A673 (cell line): ENCODE measurements at regions not wholly inside any gene's neighbourhood (a gene's known extent, or its start where the extent isn't known, plus 50 kb on each side); places are given as distances from the start of the nearest gene placed in this dataset.

ENCODE experiments used
- BruUV-seq: library from RNA; stranded (reverse); fragments of 400-500 nt; replicated peaks from 2 replicates; lab custom pipeline; 2021; lab: Mats Ljungman, UMichigan
- CTCF ChIA-PET: fragments of 300-600 bp; sonication (Branson Sonifier 250); formaldehyde crosslinking; loops from one replicate; lab custom pipeline; 2022; ENCODE audit warnings: antibody characterized with exemption; lab: Charles Lee
- POLR2A ChIA-PET: fragments of 300-600 bp; sonication (Branson Sonifier 250); formaldehyde crosslinking; loops from one replicate; lab custom pipeline; 2022; ENCODE audit warnings: antibody characterized with exemption; ENCODE audit not compliant: low non-redundant PET; lab: Charles Lee
- DNase-seq: peaks from one replicate; pipeline ENCODE4 v3.0.0-alpha.2; 2015; ENCODE audit warnings: low spot score
- H3K27ac ChIP-seq: fragments of 200-600 bp; sonication (generic); 2 replicates; pipeline ENCODE4 v1.5.1; 2016; ENCODE audit warnings: mixed run types, low read depth, mild to moderate bottlenecking, mixed read lengths, antibody characterized with exemption, low read length; ENCODE audit not compliant: poor library complexity, severe bottlenecking
- H3K27me3 ChIP-seq: fragments of 200-600 bp; sonication (generic); replicated peaks from 2 replicates; pipeline ENCODE4 v1.6.1; 2017; ENCODE audit warnings: mixed run types, low read depth, mild to moderate bottlenecking, mixed read lengths, antibody characterized with exemption, low read length; ENCODE audit not compliant: insufficient read depth, poor library complexity
- H3K36me3 ChIP-seq: fragments of 200-600 bp; sonication (generic); 2 replicates; pipeline ENCODE4 v1.6.1; 2016; ENCODE audit warnings: mixed run types, mild to moderate bottlenecking, mixed read lengths, antibody characterized with exemption, low read length; ENCODE audit not compliant: insufficient read depth, poor library complexity, severe bottlenecking
- H3K4me1 ChIP-seq: fragments of 200-600 bp; sonication (generic); 2 replicates; pipeline ENCODE4 v1.6.1; 2017; ENCODE audit warnings: mixed run types, mild to moderate bottlenecking, mixed read lengths, antibody characterized with exemption, low read length; ENCODE audit not compliant: insufficient read depth, poor library complexity, severe bottlenecking
- H3K4me3 ChIP-seq: fragments of 200-600 bp; sonication (generic); 2 replicates; pipeline ENCODE4 v1.5.1; 2016; ENCODE audit warnings: low read depth, mixed run types, mild to moderate bottlenecking, mixed read lengths, low read length; ENCODE audit not compliant: poor library complexity, severe bottlenecking
- H3K9me3 ChIP-seq: fragments of 200-600 bp; sonication (generic); 2 replicates; pipeline ENCODE4 v1.6.1; 2016; ENCODE audit warnings: mixed run types, low read depth, mild to moderate bottlenecking, mixed read lengths, antibody characterized with exemption, low read length; ENCODE audit not compliant: poor library complexity, severe bottlenecking
- CTCF ChIP-seq: fragments of 300-800, 200-600 bp; sonication (generic); conservative IDR thresholded peaks from 2 replicates; pipeline ENCODE4 v1.5.1; 2017; ENCODE audit warnings: low read depth, mild to moderate bottlenecking, antibody characterized with exemption, low read length, moderate library complexity, mixed read lengths
- EZH2 ChIP-seq: fragments of 200-600 bp; sonication (generic); IDR thresholded peaks from 2 replicates; pipeline ENCODE4 v1.6.1; 2017; ENCODE audit warnings: borderline replicate concordance, low read depth, mild to moderate bottlenecking, mixed read lengths, antibody characterized with exemption, low read length; ENCODE audit not compliant: poor library complexity, severe bottlenecking
- intact Hi-C: fragments of 100-400 bp; cut with micrococcal nuclease; formaldehyde crosslinking; loops from one replicate; pipeline ENCODE4 v1.10.0; 2022; ENCODE audit not compliant: unreplicated experiment

GRCh38 chr7:85750454-85750949, 563.6 kb upstream of the SEMA3D start:
- no TSS peak for BruUV-seq
- Histone ChIP-seq H3K4me3 (no peak overlapping the region), H3K9me3 (peaks cover 7% of the 10 kb centered on the region), H3K27ac (no peak overlapping the region), H3K27me3 (no peaks in the 10 kb centered on the region), H3K36me3 (no peaks in the 10 kb centered on the region), H3K4me1 (no peaks in the 10 kb centered on the region)
- intact Hi-C loops = loop anchor here (2.0 to 5.0 kb wide), 3 partner anchors 198 to 710 kb away; no protein-coding TSS in a partner anchor
- TF ChIP-seq EZH2 = no peak
- TF ChIP-seq CTCF = peak; percentile 79
- DNase-seq = peak; percentile 72
- POLR2A ChIA-PET = no interaction called here
- CTCF ChIA-PET = no interaction called here

- POLR2A ChIA-PET = no interaction called here
- CTCF ChIA-PET = interaction anchor here (0.7 to 1.1 kb wide), 2 partner anchors 80 to 633 kb away, joined by 4 read pairs; no protein-coding TSS in a partner anchor
- TF ChIP-seq CTCF (0 out of 2 replicates have a peak, but pooled peaks have one; percentile 20), EZH2 (no peak)
- Histone ChIP-seq H3K36me3 (no peaks in the 10 kb centered on the region), H3K9me3 (peaks cover 7% of the 10 kb centered on the region), H3K4me3 (no peak overlapping the region), H3K27me3 (no peaks in the 10 kb centered on the region), H3K4me1 (no peaks in the 10 kb centered on the region), H3K27ac (no peak overlapping the region)
- no TSS peak for BruUV-seq
- intact Hi-C loops = loop anchor here (2.0 to 5.0 kb wide), 4 partner anchors 198 to 709 kb away; partner anchors contain the start of gene SEMA3D
- DNase-seq = peak; percentile 20
Measured at GRCh38 chr7:85749696-85750453, 563.0 kb upstream of the SEMA3D start.

GRCh38 chr7:85748861-85749260, 562.0 kb upstream of the SEMA3D start:
- POLR2A ChIA-PET = no interaction called here

More at GRCh38 chr7:85748861-85749260, 562.0 kb upstream of the SEMA3D start:
- DNase-seq = no peak
- BruUV-seq = no TSS peak
- Histone ChIP-seq H3K9me3 (peaks cover 7% of the 10 kb centered on the region), H3K36me3 (no peaks in the 10 kb centered on the region), H3K4me3 (no peak overlapping the region), H3K4me1 (no peaks in the 10 kb centered on the region), H3K27ac (no peak overlapping the region), H3K27me3 (no peaks in the 10 kb centered on the region)
- CTCF ChIA-PET = interaction anchor here (0.6 to 1.1 kb wide), 2 partner anchors 81 to 779 kb away, joined by 3 to 4 read pairs; no protein-coding TSS in a partner anchor
- no peak for TF ChIP-seq EZH2
- TF ChIP-seq CTCF = no peak
- intact Hi-C loops = loop anchor here (5.0 kb wide), 1 partner anchor 562 kb away; the partner anchor contains the start of gene SEMA3D
